HL-60 (cell line): ENCODE measurements at regions not wholly inside any gene's neighbourhood (a gene's known extent, or its start where the extent isn't known, plus 50 kb on each side); places are given as distances from the start of the nearest gene placed in this dataset.

ENCODE experiments used
- DNase-seq, 2 experiments: peaks; one replicate each; pipeline ENCODE4 v3.0.0-alpha.2; 2010 to 2020; ENCODE audit warnings: low read depth in 1 of 2, low spot score in 1 of 2
- H3K27ac ChIP-seq: fragments of 250-450 bp; sonication (Bioruptor Pico); replicated peaks from 2 replicates; pipeline ENCODE4 v1.5.1; 2020; ENCODE audit warnings: mild to moderate bottlenecking, moderate library complexity
- H3K27me3 ChIP-seq: fragments of 250-450 bp; sonication (Bioruptor Pico); 2 replicates; pipeline ENCODE4 v1.5.1; 2021; ENCODE audit warnings: mild to moderate bottlenecking, moderate library complexity; ENCODE audit not compliant: insufficient read depth, poor library complexity, severe bottlenecking
- H3K4me3 ChIP-seq: replicated peaks from 2 replicates; pipeline ENCODE4 v1.5.1; 2011; ENCODE audit warnings: mild to moderate bottlenecking, control low read depth, low read length; ENCODE audit not compliant: insufficient read depth
- CTCF ChIP-seq: IDR thresholded peaks from one replicate; pipeline ENCODE4 v1.5.1; 2011; ENCODE audit warnings: low read length, control low read depth, inconsistent platforms; ENCODE audit not compliant: insufficient read depth
- GABPA ChIP-seq: IDR thresholded peaks from 2 replicates; pipeline ENCODE4 v1.6.1; 2012; ENCODE audit warnings: low read depth
- POLR2AphosphoS5 ChIP-seq: IDR thresholded peaks from 2 replicates; pipeline ENCODE4 v1.6.1; 2012; ENCODE audit warnings: low read depth
- REST ChIP-seq: IDR thresholded peaks from 2 replicates; pipeline ENCODE4 v1.6.1; 2012; ENCODE audit warnings: low read depth; ENCODE audit not compliant: insufficient replicate concordance
- SPI1 ChIP-seq: IDR thresholded peaks from 2 replicates; pipeline ENCODE4 v1.6.1; 2012; ENCODE audit warnings: low read depth, mild to moderate bottlenecking, borderline replicate concordance

GRCh38 chr1:223039990-223040389 is 103.1 kb downstream of the TLR5 start:
- no peak for TF ChIP-seq SPI1
- TF ChIP-seq POLR2AphosphoS5 = no peak
- TF ChIP-seq CTCF = no peak
- TF ChIP-seq GABPA = no peak
- TF ChIP-seq REST = no peak
- no peak for DNase-seq
- H3K4me3 ChIP-seq = no peak overlapping the region
- no peak overlapping the region for H3K27ac ChIP-seq
- no peaks in the 10 kb centered on the region for H3K27me3 ChIP-seq

- DNase-seq = no peak
- Histone ChIP-seq H3K27ac (no peak overlapping the region), H3K27me3 (no peaks in the 10 kb centered on the region), H3K4me3 (no peak overlapping the region)
- no peak for TF ChIP-seq POLR2AphosphoS5
- no peak for TF ChIP-seq CTCF
- no peak for TF ChIP-seq REST
- no peak for TF ChIP-seq GABPA
- no peak for TF ChIP-seq SPI1
These were observed 101.6 kb downstream of the TLR5 start for GRCh38 chr1:223041481-223041880.

GRCh38 chr1:223045164-223045957 is 97.7 kb downstream of the TLR5 start:
- TF ChIP-seq GABPA = no peak
- no peak for TF ChIP-seq SPI1
- TF ChIP-seq POLR2AphosphoS5 = no peak
- TF ChIP-seq REST = no peak
- TF ChIP-seq CTCF = no peak
- Histone ChIP-seq H3K27ac (no peak overlapping the region), H3K27me3 (no peaks in the 10 kb centered on the region), H3K4me3 (no peak overlapping the region)
- no peak for DNase-seq
